Naive B cell (primary cell): ENCODE measurements at regions not wholly inside any gene's neighbourhood (a gene's known extent, or its start where the extent isn't known, plus 50 kb on each side); places are given as distances from the start of the nearest gene placed in this dataset.
A peak's percentile ranks its signal among the peaks of the same experiment; 100 is the strongest.

ENCODE experiments used
- ATAC-seq, 2 donors: fragments of 150-1000 bp; cut with Tn5 transposase; 2 replicates each; pipeline ENCODE4 v1.10.0; 2021; ENCODE audit warnings: low read depth in 2 of 2, mild to moderate bottlenecking in 2 of 2, moderate library complexity in 2 of 2
- DNase-seq: peaks from one replicate; pipeline ENCODE4 v3.0.0; 2022
- H3K27ac Mint-ChIP-seq, 6 donors: one replicate each; pipeline ENCODE4 v1.8.0; 2020 to 2022; ENCODE audit warnings: mild to moderate bottlenecking in 6 of 6, mixed read lengths in 6 of 6, moderate library complexity in 5 of 6, inconsistent platforms in 2 of 6
- H3K27me3 Mint-ChIP-seq, 3 donors: one replicate each; pipeline ENCODE4 v1.8.0; 2021 to 2022; ENCODE audit warnings: mixed read lengths in 3 of 3, mild to moderate bottlenecking in 1 of 3
- H3K36me3 Mint-ChIP-seq, 2 donors: one replicate each; pipeline ENCODE4 v1.8.0; 2020 to 2022; ENCODE audit warnings: mixed read lengths in 2 of 2, inconsistent platforms in 1 of 2, mild to moderate bottlenecking in 1 of 2
- H3K4me1 Mint-ChIP-seq, 3 donors: one replicate each; pipeline ENCODE4 v1.8.0; 2020 to 2022; ENCODE audit warnings: mixed read lengths in 3 of 3, inconsistent platforms in 1 of 3, mild to moderate bottlenecking in 1 of 3, moderate library complexity in 1 of 3
- H3K4me3 Mint-ChIP-seq, 8 donors: one replicate each; pipeline ENCODE4 v1.8.0; 2020 to 2022; ENCODE audit warnings: mild to moderate bottlenecking in 8 of 8, mixed read lengths in 8 of 8, moderate library complexity in 8 of 8, inconsistent platforms in 2 of 8
- H3K9me3 Mint-ChIP-seq, 7 donors: one replicate each; pipeline ENCODE4 v1.8.0; 2020 to 2022; ENCODE audit warnings: mixed read lengths in 7 of 7, mild to moderate bottlenecking in 5 of 7, inconsistent platforms in 2 of 7, moderate library complexity in 1 of 7

DNA sequence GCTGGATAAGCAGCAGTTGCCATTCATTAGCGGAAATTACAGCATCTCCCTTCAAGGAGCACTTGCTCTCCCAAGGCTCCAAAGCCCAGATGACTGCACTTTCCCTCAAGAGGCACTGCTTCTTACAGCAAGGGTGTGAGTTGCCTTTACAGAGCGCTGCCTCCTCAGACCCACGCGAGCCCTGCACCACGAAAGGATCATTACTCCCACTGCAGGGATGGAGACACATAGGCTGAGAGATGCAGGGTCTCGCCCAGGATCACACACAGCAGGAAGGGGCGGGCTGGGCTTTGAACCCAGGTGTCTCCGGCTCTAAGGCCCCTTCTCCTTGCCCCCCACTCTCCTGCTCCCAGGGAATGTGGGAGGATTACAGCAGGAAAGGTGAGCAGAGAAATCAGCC is 405.5 kb downstream of the MATN1 start:
- no peak overlapping the region for H3K4me3 Mint-ChIP-seq
- H3K27me3 Mint-ChIP-seq = peaks cover 4 to 46% (median 21%) of the 10 kb centered on the region in 3 donors
- H3K27ac Mint-ChIP-seq = no peak overlapping the region
- DNase-seq (no peak), ATAC-seq (no peak)
- H3K9me3 Mint-ChIP-seq = peaks cover 0 to 11% (median 4%) of the 10 kb centered on the region in 7 donors
- no peaks in the 10 kb centered on the region for H3K4me1 Mint-ChIP-seq
- no peaks in the 10 kb centered on the region for H3K36me3 Mint-ChIP-seq

DNA sequence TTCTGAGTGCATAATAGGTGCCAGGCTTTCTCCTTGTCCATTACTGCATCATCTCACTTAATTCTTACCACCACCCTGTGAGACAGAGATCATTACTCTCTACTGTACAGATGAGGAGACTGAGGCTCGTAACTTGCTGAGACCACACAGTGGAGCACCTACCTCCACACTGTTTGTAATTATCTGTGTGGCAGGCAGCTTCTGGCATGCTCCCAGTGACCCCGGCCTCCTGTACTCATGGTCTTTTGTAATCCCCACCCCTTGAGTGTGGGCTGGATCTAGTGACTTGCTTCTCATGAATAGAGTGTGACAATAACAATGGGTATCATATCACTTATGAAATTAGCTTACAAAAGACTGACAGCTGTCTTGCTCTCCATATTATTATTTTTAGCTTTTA is 407.3 kb downstream of the MATN1 start:
- no peak for ATAC-seq
- no peak for DNase-seq
- Mint-ChIP-seq H3K36me3 (no peaks in the 10 kb centered on the region), H3K27ac (peak overlapping the region in 1 of 6 donors; percentile 13), H3K4me1 (no peaks in the 10 kb centered on the region), H3K9me3 (peaks cover 0 to 11% (median 4%) of the 10 kb centered on the region in 7 donors), H3K4me3 (no peak overlapping the region), H3K27me3 (peaks cover 4 to 39% (median 25%) of the 10 kb centered on the region in 3 donors)

DNA sequence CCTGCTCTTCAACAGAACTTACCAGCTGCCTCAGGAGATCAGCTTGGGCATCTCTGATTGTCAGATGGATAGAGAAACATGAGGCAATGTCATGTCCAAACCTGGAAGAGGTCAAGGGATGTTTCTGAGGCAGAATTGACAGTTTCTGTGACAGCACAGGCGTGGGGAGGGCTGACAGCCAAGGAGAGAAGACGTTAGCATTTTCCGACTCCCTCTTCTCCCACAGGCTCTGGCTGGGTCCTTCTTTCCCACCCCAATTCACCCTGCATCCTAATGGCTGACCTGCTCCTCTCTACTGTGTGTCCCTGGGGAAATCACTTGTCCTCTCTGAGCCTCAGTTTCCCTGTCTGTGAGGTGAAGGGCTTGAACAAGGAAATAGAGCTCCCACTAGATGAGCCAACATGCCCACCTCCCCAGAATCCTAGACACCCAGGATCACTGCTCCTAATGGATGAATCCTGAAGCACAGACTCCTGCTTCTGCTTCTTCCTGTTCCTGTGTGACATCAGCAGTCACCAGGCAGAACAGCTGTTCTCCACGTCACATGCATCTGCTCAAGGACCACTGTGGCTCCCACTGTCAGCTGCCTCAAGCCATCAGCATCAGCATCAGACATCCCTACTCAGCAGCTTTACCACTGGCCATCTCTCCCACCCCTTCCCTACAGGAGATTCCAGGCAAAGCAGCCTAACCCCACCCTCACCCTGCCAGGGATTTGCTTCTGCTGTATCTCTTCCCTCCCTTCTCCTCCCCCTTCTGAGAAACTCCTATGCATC is 408.0 kb downstream of the MATN1 start:
- Mint-ChIP-seq H3K27me3 (peaks cover 4 to 37% (median 25%) of the 10 kb centered on the region in 3 donors), H3K4me3 (peak overlapping the region in 2 of 8 donors; percentile 6 to 41), H3K36me3 (no peaks in the 10 kb centered on the region), H3K9me3 (peaks cover 0 to 11% (median 4%) of the 10 kb centered on the region in 7 donors), H3K27ac (no peak overlapping the region), H3K4me1 (no peaks in the 10 kb centered on the region)
- ATAC-seq (no peak), DNase-seq (no peak)

DNA sequence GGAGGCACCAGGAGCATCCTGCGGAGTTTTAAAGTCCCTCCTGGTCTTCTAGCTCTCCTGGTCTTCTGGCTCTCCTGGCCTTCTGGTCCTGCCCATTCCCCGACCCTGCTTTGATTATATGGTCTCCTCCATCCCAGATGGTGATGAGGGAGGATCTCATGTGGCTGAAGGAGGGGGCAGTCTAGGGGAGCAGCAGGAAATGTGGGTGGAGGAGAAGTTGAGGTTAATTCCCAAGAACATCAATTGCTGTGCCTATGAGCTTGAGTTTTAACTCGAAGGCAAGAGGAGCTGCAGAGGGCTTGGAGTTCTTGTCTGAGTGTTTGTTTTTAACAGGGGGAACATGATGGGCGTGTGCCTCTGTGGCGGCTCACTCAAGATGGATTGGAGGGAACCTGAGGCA is 408.8 kb downstream of the MATN1 start:
- Mint-ChIP-seq H3K36me3 (no peaks in the 10 kb centered on the region), H3K4me1 (no peaks in the 10 kb centered on the region), H3K27me3 (peaks cover 4 to 30% (median 20%) of the 10 kb centered on the region in 3 donors), H3K27ac (no peak overlapping the region), H3K9me3 (peaks cover 0 to 11% (median 4%) of the 10 kb centered on the region in 7 donors), H3K4me3 (no peak overlapping the region)
- DNase-seq (no peak), ATAC-seq (no peak)

DNA sequence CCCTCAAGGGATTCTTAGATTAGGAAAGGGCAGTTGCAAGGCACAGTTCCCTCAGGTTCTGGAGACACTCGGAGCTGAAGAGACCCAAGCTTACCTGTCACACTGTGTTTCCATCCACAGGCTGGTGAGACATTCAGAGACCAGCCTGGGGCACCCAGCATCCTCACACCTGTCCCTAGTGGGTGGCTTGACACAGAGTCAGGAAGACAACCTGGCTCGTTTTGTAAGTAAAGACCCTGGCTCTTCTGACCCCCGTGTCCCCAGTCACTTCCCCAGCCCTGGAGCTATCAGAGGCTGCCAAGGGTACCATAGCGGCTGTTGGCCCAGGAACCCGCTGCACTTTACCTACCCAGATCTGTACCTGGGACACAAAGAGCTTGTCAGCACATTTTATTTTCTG is 409.8 kb downstream of the MATN1 start:
- peaks cover 0 to 11% (median 4%) of the 10 kb centered on the region in 7 donors for H3K9me3 Mint-ChIP-seq

DNA sequence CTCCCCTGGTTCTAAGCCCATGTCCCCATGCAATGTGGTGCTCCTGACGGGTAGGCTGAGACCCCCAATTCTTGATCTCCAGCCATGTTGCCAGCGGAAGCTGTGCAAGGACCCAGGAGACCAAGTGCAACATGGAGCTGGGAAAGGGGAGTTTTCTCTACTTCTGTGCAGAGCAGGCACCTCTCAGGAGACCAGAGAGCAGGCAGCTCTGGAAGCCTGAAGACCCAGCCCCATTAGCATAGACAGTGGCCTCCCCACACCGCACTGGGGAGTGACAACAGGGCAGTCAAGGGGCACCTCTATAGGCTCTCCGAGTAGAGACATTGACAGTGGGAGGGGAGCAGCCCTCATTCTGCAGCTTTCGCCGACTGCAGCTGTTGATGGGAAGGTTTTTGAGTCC is 410.2 kb downstream of the MATN1 start:
- Mint-ChIP-seq H3K4me3 (no peak overlapping the region), H3K4me1 (no peaks in the 10 kb centered on the region), H3K27me3 (peaks cover 6 to 33% (median 19%) of the 10 kb centered on the region in 3 donors), H3K9me3 (peaks cover 0 to 11% (median 4%) of the 10 kb centered on the region in 7 donors), H3K36me3 (no peaks in the 10 kb centered on the region), H3K27ac (no peak overlapping the region)
- no peak for DNase-seq
- ATAC-seq = no peak

More for the DNA sequence above, 409.8 kb downstream of the MATN1 start:
- H3K4me1 Mint-ChIP-seq = no peaks in the 10 kb centered on the region
- DNase-seq = no peak
- H3K27me3 Mint-ChIP-seq = peaks cover 4 to 29% (median 19%) of the 10 kb centered on the region in 3 donors
- no peak for ATAC-seq
- no peaks in the 10 kb centered on the region for H3K36me3 Mint-ChIP-seq
- H3K27ac Mint-ChIP-seq = no peak overlapping the region
- no peak overlapping the region for H3K4me3 Mint-ChIP-seq

DNA sequence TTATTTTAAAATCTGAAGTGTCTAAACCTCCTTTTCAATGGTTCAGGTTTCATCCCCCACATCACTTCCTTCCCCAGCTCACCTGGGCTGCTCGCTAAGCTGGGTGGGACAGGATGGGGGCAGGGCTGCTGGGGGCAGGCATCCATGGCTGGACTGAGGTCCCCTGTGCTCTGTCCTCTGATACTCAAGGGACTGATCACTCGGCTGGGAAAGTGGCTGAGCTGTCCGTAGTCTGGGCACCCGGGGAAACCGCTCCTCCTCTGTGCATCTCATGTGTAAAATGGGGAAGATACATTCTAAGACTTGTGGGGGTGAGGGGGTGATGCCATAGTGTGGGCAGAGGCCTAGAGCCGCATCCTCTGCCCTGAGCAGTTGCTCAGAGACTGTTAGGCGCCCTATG is 411.2 kb downstream of the MATN1 start:
- H3K4me3 Mint-ChIP-seq = no peak overlapping the region
- H3K4me1 Mint-ChIP-seq = no peaks in the 10 kb centered on the region
- ATAC-seq (no peak), DNase-seq (no peak)
- H3K9me3 Mint-ChIP-seq = peaks cover 0 to 10% (median 4%) of the 10 kb centered on the region in 7 donors
- H3K36me3 Mint-ChIP-seq = no peaks in the 10 kb centered on the region
- no peak overlapping the region for H3K27ac Mint-ChIP-seq
- H3K27me3 Mint-ChIP-seq = peaks cover 13 to 35% (median 15%) of the 10 kb centered on the region in 3 donors

DNA sequence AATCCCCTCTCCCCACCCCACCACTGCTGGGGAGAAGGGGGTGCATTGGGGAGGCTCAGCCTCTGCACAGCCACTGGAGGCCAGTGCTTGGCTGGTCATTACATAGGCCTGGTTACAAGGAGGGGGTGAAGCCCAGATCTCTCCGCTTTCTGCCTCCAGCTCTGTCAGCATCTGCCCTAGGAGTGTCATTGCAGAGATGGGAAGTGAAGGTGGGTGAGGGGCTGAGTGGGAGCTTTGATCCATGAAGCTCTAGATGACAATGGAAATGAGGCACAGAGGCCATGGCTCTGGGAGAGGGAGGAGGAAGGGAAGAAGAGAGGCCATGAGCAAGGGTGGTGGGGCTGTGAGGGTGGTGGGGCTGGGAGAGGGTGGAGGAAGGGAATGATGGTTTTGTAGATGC is 411.6 kb downstream of the MATN1 start:
- DNase-seq (no peak), ATAC-seq (no peak)
- Mint-ChIP-seq H3K27ac (peak overlapping the region in 1 of 6 donors; percentile 54), H3K27me3 (peaks cover 13 to 30% (median 13%) of the 10 kb centered on the region in 3 donors), H3K36me3 (no peaks in the 10 kb centered on the region), H3K4me1 (no peaks in the 10 kb centered on the region), H3K4me3 (no peak overlapping the region), H3K9me3 (peaks cover 0 to 5% (median 4%) of the 10 kb centered on the region in 7 donors)

DNA sequence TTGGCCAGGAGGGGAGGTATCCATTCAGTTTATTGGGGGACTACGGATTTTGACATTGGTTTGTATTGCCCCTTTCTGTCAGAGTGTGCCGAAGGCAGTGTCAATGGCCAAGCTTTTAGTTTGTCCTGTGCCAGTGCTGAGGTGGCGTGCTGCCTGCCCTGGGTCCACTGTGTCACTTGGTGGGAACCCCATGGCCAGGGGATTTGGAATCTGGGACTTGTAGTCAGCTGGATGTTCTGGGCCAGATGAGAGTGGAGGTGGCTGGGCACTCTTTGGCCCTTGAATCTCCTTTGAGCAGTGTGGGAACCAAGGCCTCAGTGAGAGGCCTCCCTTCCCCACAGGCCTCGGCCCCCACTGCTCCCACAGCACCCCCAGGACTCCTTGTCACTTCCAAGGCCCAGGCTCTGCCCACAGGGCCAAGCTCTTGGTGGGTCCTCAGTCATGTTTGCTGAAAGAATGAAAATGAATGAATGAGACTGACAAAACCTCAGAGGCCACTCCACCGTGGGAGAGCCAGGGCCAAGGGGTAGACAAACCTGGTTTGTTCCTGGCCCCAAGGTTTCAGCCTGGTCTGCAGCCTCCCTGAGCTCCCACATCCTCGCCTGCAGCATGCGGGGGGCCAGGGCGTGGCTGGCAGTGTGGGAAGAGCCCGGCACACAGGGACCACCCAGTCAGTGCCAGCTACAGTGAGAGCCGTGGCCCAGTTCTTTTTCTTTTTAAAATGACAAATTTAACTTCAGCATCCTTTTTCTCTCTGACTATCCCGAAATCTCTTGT is 412.2 kb downstream of the MATN1 start:
- DNase-seq (no peak), ATAC-seq (no peak)
- H3K27ac Mint-ChIP-seq = peak overlapping the region in 1 of 6 donors; percentile 54

DNA sequence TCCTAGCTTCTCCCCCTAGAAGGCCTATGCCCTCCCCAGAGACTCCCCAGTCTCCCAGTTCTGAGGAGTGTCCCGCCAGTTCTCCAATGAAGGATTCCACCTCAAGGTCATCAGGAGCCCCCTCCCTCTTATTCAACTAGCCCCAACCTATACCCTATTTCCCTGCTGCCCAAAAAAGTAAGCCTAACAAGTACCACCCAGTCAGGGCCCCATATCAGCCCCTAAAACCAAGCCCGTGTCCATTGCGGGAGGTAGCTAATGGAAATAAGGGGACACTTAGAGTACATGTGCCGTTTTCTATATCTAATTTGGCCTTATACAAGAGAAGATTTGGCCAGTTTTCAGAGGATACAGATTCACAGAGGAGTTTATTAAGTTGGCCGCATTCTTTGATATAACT is 416.2 kb downstream of the MATN1 start:
- Mint-ChIP-seq H3K4me1 (no peaks in the 10 kb centered on the region), H3K36me3 (no peaks in the 10 kb centered on the region), H3K4me3 (no peak overlapping the region), H3K27me3 (peaks cover 12 to 34% (median 15%) of the 10 kb centered on the region in 3 donors), H3K27ac (no peak overlapping the region), H3K9me3 (peaks cover 0 to 5% (median 0%) of the 10 kb centered on the region in 7 donors)
- no peak for DNase-seq
- no peak for ATAC-seq

More for the DNA sequence above, 412.2 kb downstream of the MATN1 start:
- Mint-ChIP-seq H3K4me3 (no peak overlapping the region), H3K4me1 (no peaks in the 10 kb centered on the region), H3K27me3 (peaks cover 13 to 25% (median 18%) of the 10 kb centered on the region in 3 donors), H3K9me3 (peaks cover 0 to 5% (median under 1%) of the 10 kb centered on the region in 7 donors), H3K36me3 (no peaks in the 10 kb centered on the region)

DNA sequence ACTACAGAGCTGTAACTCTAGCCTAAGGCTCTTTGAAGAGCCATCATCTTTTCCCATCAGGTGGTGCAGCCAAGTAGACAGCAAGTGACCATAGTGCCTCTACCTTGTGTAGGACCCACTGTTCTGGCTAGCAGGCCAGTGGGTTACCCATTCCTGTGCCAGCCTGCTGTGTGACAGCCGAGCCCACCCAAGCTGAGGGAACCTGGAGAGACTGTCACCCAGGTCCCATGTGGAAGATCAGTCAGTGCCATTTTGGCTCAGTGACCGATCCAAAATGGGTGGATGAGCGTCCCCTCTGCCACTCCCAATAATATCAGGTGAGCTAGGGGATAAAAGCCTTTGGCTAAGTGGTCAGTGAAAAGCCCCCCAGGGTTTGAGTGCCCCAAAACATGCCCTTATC is 417.9 kb downstream of the MATN1 start:
- Mint-ChIP-seq H3K36me3 (no peaks in the 10 kb centered on the region), H3K27ac (no peak overlapping the region), H3K27me3 (peaks cover 12 to 37% (median 24%) of the 10 kb centered on the region in 3 donors), H3K9me3 (peaks cover 0 to 5% (median 0%) of the 10 kb centered on the region in 7 donors), H3K4me3 (no peak overlapping the region), H3K4me1 (no peaks in the 10 kb centered on the region)
- ATAC-seq (no peak), DNase-seq (no peak)

DNA sequence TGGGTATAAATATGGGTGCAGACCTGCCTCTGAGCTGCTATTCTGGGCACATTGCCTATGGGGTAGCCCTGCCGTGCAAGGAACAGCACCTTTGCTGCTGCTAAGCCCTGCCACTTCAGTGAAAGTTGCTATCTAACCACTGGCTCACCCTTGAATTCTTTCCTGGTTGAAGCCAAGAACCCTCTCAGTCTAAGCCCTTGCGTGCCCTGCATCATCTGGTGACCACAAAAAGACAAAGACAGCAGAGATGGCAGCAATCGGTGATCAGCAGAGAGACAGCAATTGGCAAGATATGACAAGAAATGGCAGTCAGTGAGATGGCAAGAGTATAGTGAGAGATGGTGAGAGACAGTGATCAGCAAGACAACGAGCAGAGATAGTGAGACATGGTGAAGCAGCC is 418.3 kb downstream of the MATN1 start:
- ATAC-seq (no peak), DNase-seq (no peak)
- Mint-ChIP-seq H3K27ac (no peak overlapping the region), H3K9me3 (peaks cover 0 to 5% (median 0%) of the 10 kb centered on the region in 7 donors), H3K27me3 (peaks cover 12 to 37% (median 24%) of the 10 kb centered on the region in 3 donors), H3K4me1 (no peaks in the 10 kb centered on the region), H3K4me3 (no peak overlapping the region), H3K36me3 (no peaks in the 10 kb centered on the region)

DNA sequence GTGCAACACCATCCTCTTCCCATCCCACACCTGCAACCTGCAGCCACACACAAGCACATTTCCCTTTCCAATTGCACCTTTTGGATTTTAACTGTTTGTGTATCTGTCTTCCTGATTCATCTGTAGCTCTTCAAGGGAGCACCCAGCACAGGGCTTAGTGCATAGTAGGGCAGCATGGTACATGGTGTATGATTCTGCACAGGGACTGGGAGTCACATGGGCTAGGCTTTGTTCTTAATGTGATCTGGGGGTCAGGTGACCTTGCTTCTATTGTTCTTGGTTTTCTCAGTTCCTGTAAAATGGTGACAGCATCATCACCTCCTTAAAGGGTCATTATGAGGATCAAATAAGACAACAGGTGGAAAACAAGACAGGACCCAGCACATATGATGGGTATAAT is 419.3 kb downstream of the MATN1 start:
- H3K27me3 Mint-ChIP-seq = peaks cover 19 to 43% (median 32%) of the 10 kb centered on the region in 3 donors
- H3K36me3 Mint-ChIP-seq = no peaks in the 10 kb centered on the region
- peak overlapping the region in 1 of 8 donors; percentile 19 for H3K4me3 Mint-ChIP-seq
- no peaks in the 10 kb centered on the region for H3K4me1 Mint-ChIP-seq
- no peak overlapping the region for H3K27ac Mint-ChIP-seq
- DNase-seq (no peak), ATAC-seq (no peak)
- H3K9me3 Mint-ChIP-seq = peaks cover 0 to 4% (median 0%) of the 10 kb centered on the region in 7 donors
